ENCODE measurements at regions not wholly inside any gene's neighbourhood (a gene's known extent, or its start where the extent isn't known, plus 50 kb on each side); places are given as distances from the start of the nearest gene placed in this dataset.

DNA sequence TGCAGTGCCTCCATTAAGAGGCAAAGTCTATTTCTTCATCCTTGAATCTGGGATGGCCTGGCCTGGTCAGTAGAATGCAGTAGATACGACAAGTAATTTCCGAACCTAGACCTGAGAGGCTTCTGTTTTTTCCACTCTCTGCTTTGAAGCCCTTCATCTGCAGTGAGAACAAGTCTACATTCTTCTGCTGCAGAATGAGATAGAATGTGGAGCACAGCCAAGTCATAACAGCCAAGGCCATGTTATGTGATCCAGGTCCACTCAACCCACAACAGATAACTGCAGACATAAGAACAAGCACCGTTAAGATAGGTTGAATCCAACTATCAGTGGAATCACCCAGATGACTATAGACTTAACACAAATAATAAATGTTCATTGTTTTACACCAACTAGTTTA, 1297.7 kb downstream of the C4orf33 start:
- TF ChIP-seq EZH2 (IDR thresholded peaks at IDR 0.05; ENCODE audit: insufficient read depth, poor library complexity, severe bottlenecking) (no peak), EZH2phosphoT487 (IDR thresholded peaks at IDR 0.05; ENCODE audit: insufficient read depth, low read depth) (no peak)

All from GM23248 (cell line).